ENCODE measurements at regions not wholly inside any gene's neighbourhood (a gene's known extent, or its start where the extent isn't known, plus 50 kb on each side); places are given as distances from the start of the nearest gene placed in this dataset.

GRCh38 chr11:122317305-122317704, 201.3 kb upstream of the BLID start:
- no peak for TF ChIP-seq VEZF1 (CRISPR knock-in tag; IDR thresholded peaks at IDR 0.05)
- TF ChIP-seq ZNF830 (CRISPR knock-in tag; IDR thresholded peaks at IDR 0.05) = no peak
- no peak for TF ChIP-seq GABPB1 (CRISPR knock-in tag; IDR thresholded peaks at IDR 0.05)
- TF ChIP-seq JUN (IDR thresholded peaks at IDR 0.05; ENCODE audit: borderline replicate concordance, low read depth, low read length) = no peak
- no peak for TF ChIP-seq JUN (CRISPR knock-in tag; IDR thresholded peaks at IDR 0.05; ENCODE audit: borderline replicate concordance)
- TF ChIP-seq MLLT1 (IDR thresholded peaks at IDR 0.05) = no peak
- TF ChIP-seq MYC (IDR thresholded peaks at IDR 0.05; ENCODE audit: low read depth, low read length) = no peak
- TF ChIP-seq MYC (CRISPR knock-in tag; IDR thresholded peaks at IDR 0.05; ENCODE audit: borderline replicate concordance, low read depth) = no peak
- TF ChIP-seq CEBPG (CRISPR knock-in tag; IDR thresholded peaks at IDR 0.05) = no peak
- TF ChIP-seq CEBPG (tag; conservative IDR thresholded peaks at IDR 0.05 in 1 of 2, IDR thresholded peaks at IDR 0.05 in 1 of 2) = no peak
- no peak for TF ChIP-seq EZH2 (IDR thresholded peaks at IDR 0.05; ENCODE audit: borderline replicate concordance, low read depth, low read length)
- TF ChIP-seq USF1 (CRISPR knock-in tag; IDR thresholded peaks at IDR 0.05) = no peak

Measured in K562 (cell line).